Neural crest cell (in vitro differentiated cells): ENCODE measurements at regions not wholly inside any gene's neighbourhood (a gene's known extent, or its start where the extent isn't known, plus 50 kb on each side); places are given as distances from the start of the nearest gene placed in this dataset.
"Not testable (repeated sequence)": the region's sequence is repeated elsewhere in the genome, so short reads cannot be mapped to it uniquely, and the experiment has no call there.

ENCODE experiments used
- DNase-seq: peaks from one replicate; pipeline ENCODE4 v3.0.0; 2021; ENCODE audit warnings: low read depth, mixed read lengths, low spot score
- H3K27ac Mint-ChIP-seq: one replicate; pipeline ENCODE4 v1.8.0; 2021; ENCODE audit warnings: mild to moderate bottlenecking, mixed read lengths; ENCODE audit not compliant: unreplicated experiment
- H3K27me3 Mint-ChIP-seq: 2 replicates; pipeline ENCODE4 v1.8.0; 2021; ENCODE audit warnings: low read depth, mild to moderate bottlenecking, mixed read lengths
- H3K36me3 Mint-ChIP-seq: 2 replicates; pipeline ENCODE4 v1.8.0; 2021; ENCODE audit warnings: low read depth, mild to moderate bottlenecking, mixed read lengths
- H3K4me1 Mint-ChIP-seq: 2 replicates; pipeline ENCODE4 v1.8.0; 2021; ENCODE audit warnings: mixed read lengths
- H3K4me3 Mint-ChIP-seq: one replicate; pipeline ENCODE4 v1.8.0; 2021; ENCODE audit warnings: mild to moderate bottlenecking, mixed read lengths
- H3K9me3 Mint-ChIP-seq: 2 replicates; pipeline ENCODE4 v1.8.0; 2021; ENCODE audit warnings: mixed read lengths
- TF ChIP-seq, protein P1 (sequence below): fragments of 200-600 bp; sonication (generic); conservative IDR thresholded peaks from 2 replicates; pipeline ENCODE4 v1.5.0; 2021; ENCODE audit warnings: antibody characterized with exemption, mild to moderate bottlenecking

DNA sequence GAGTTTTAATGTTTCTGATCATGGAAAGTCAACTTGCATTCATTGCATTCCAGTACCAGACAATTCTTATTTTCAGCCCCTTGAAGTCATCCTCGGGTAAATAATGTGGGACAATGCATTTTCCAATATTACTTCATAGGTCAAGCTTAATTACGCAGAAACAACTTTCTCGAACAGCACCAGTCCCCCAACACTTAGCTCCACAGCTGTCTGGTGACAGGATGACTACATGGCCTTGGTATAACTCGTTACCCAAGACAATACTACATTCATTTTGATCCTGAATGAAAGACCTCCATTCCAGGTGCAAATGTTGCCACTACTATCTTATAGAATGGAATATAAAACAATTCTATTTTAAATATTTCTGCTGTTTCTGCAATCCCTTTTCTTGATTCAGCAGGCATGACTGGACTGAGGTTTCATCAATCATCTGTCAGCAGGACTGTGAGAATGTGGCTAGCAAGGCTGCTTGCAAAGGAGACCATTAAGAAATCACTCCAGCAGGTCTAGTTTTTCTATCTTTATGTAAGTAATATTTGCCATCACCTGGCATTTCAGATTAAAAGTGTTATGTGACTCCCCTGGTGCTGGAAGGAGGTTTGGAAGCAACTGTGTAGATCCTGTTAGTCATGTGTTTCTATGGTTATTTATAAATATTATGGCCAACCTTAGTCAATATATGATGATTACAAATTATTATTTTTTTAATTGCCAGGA is 147.9 kb downstream of the HAO1 start:
- DNase-seq = no peak
- Mint-ChIP-seq H3K4me1 (no peaks in the 10 kb centered on the region), H3K9me3 (no peaks in the 10 kb centered on the region), H3K27me3 (no peaks in the 10 kb centered on the region), H3K36me3 (no peaks in the 10 kb centered on the region), H3K27ac (no peak overlapping the region), H3K4me3 (no peak overlapping the region)
- TF ChIP-seq, protein P1, sequence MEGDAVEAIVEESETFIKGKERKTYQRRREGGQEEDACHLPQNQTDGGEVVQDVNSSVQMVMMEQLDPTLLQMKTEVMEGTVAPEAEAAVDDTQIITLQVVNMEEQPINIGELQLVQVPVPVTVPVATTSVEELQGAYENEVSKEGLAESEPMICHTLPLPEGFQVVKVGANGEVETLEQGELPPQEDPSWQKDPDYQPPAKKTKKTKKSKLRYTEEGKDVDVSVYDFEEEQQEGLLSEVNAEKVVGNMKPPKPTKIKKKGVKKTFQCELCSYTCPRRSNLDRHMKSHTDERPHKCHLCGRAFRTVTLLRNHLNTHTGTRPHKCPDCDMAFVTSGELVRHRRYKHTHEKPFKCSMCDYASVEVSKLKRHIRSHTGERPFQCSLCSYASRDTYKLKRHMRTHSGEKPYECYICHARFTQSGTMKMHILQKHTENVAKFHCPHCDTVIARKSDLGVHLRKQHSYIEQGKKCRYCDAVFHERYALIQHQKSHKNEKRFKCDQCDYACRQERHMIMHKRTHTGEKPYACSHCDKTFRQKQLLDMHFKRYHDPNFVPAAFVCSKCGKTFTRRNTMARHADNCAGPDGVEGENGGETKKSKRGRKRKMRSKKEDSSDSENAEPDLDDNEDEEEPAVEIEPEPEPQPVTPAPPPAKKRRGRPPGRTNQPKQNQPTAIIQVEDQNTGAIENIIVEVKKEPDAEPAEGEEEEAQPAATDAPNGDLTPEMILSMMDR = no peak

DNA sequence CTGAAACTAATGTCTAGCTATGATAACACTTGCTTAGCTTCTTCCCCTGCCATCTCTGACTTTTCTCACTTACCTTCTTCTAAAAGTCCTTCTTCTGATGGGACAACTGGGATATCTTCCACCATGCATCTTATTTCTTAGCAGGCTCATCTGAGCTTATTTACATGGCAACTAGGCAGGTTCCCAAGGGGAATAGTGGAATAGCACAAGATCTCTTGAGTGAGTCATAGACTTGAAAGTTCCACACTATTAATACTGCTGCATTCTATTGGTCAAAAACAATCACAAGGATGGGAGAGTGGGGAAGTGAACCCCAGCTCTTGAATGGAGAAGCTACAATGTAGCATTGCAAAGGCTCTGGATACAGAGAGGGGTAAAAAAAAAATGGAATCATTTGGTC is 142.1 kb downstream of the HAO1 start:
- no peaks in the 10 kb centered on the region for H3K27me3 Mint-ChIP-seq

DNA sequence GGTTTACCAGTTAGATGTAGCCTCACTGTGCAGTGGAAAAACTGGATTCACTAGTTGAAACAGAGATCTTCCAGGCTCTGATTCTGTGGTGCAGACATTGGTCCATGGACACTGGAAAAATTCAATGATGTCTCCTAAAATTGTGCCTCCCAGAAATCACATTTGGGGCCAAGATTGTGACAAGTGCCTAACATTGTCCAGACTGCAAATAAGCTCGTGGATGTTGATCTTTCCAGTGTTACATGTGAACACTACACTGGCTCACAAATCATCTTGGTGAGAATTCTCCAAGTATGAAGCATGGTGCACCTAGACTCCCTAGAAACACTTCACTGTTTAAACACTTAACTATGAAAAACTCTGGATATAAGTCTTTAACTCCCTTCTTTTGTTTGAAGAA is 140.4 kb downstream of the HAO1 start:
- TF ChIP-seq, protein P1 = no peak
- Mint-ChIP-seq H3K4me3 (no peak overlapping the region), H3K4me1 (no peaks in the 10 kb centered on the region), H3K27me3 (no peaks in the 10 kb centered on the region), H3K36me3 (no peaks in the 10 kb centered on the region), H3K27ac (no peak overlapping the region), H3K9me3 (peaks cover 3% of the 10 kb centered on the region)
- no peak for DNase-seq

More for the DNA sequence above, 142.1 kb downstream of the HAO1 start:
- DNase-seq = no peak
- TF ChIP-seq, protein P1 = no peak
- no peaks in the 10 kb centered on the region for H3K4me1 Mint-ChIP-seq
- no peaks in the 10 kb centered on the region for H3K36me3 Mint-ChIP-seq
- no peak overlapping the region for H3K4me3 Mint-ChIP-seq
- H3K9me3 Mint-ChIP-seq = peaks cover 3% of the 10 kb centered on the region
- H3K27ac Mint-ChIP-seq = no peak overlapping the region

DNA sequence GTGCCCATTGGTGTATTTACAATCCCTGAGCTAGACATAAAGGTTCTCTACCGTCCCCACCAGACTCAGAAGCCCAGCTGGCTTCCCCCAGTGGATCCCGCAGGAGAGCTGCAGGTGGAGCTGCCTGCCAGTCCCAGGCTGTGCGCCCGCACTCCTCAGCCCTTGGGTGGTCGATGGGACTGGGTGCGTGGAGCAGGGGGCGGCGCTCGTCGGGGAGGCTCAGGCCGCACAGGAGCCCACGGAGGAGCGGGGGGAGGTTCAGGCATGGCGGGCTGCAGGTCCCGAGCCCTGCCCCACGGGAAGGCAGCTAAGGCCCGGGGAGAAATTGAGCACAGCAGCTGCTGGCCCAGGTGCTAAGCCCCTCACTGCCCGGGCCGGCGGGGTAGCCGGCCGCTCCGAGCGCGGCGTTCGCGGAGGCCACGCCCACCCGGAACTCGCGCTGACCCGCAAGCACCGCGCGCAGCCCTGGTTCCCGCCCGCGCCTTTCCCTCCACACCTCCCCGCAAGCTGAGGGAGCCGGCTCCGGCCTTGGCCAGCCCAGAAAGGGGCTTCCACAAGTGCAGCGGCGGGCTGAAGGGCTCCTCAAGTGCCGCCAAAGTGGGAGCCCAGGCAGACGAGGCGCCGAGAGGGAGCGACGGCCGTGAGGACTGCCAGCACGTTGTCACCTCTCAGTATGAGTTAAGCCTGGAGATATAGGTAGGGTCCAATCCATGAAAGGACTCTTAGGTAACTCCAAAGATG is 136.7 kb downstream of the HAO1 start:
- H3K36me3 Mint-ChIP-seq, DNase-seq, H3K27ac Mint-ChIP-seq, H3K27me3 Mint-ChIP-seq, H3K4me1 Mint-ChIP-seq, H3K4me3 Mint-ChIP-seq, H3K9me3 Mint-ChIP-seq: not testable (repeated sequence)

DNA sequence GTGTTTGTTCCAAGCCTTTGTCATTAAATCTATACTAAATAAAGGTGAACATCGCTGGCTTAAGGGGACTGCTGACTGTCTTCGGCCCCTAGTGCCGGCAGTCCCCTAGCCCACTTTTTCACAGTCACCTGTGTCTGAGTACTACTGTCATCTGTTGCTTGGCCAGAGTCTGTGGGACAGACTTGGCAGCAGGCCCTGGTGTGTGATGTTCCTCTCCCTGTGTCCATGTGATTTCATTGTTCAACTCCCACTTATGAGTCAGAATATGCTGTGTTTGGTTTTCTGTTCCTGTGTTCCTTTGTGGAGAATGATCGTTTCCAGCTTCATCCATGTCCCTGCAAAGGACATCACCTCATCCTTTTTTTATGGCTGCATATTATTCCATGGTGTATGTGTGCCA is 133.4 kb downstream of the HAO1 start:
- no peak overlapping the region for H3K4me3 Mint-ChIP-seq
- H3K9me3 Mint-ChIP-seq = peaks cover 15% of the 10 kb centered on the region
- H3K27me3 Mint-ChIP-seq = no peaks in the 10 kb centered on the region
- TF ChIP-seq, protein P1 = no peak
- no peak overlapping the region for H3K27ac Mint-ChIP-seq
- no peaks in the 10 kb centered on the region for H3K4me1 Mint-ChIP-seq
- DNase-seq = no peak
- peaks cover 7% of the 10 kb centered on the region for H3K36me3 Mint-ChIP-seq

DNA sequence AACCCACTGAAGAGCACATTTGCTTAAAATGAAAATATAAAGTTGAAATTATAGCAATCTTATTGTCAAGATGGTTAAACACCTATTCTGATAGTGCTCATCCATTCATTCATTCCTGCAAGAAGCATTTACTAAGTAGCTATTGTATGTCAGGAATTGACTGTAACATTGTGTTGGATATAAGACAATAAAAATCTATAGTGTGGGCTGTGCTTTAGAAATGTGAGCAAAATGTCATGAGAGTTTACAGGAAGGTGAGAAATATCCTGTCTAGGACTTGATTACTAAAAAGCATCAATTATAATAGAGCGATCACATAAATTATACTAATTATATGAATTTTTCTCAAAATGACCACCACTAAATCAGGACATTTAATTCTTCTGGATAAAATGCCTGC is 123.0 kb downstream of the HAO1 start:
- H3K27ac Mint-ChIP-seq = no peak overlapping the region
- H3K36me3 Mint-ChIP-seq = no peaks in the 10 kb centered on the region
- peaks cover 7% of the 10 kb centered on the region for H3K27me3 Mint-ChIP-seq
- TF ChIP-seq, protein P1 = no peak
- DNase-seq = no peak
- H3K4me1 Mint-ChIP-seq = no peaks in the 10 kb centered on the region
- no peaks in the 10 kb centered on the region for H3K9me3 Mint-ChIP-seq
- H3K4me3 Mint-ChIP-seq = no peak overlapping the region
